Keratinocyte (primary cell): ENCODE measurements at regions not wholly inside any gene's neighbourhood (a gene's known extent, or its start where the extent isn't known, plus 50 kb on each side); places are given as distances from the start of the nearest gene placed in this dataset.

Experiments
- CTCF ChIP-seq, 3 experiments: IDR thresholded peaks in 1 of 3; conservative IDR thresholded peaks in 1 of 3; optimal IDR thresholded peaks in 1 of 3; 2 replicates in 2 of 3; 3 replicates in 1 of 3; pipeline versions ENCODE3 to v1.5.1; 2011; ENCODE audit warnings: low read length in 3 of 3, mild to moderate bottlenecking in 3 of 3, moderate library complexity in 2 of 3, control low read depth in 1 of 3, inconsistent platforms in 1 of 3; ENCODE audit not compliant: insufficient read depth in 2 of 3; ENCODE audit errors: extremely low read depth in 1 of 3
- EZH2 ChIP-seq: IDR thresholded peaks from one replicate; pipeline ENCODE4 v1.6.1; 2012; ENCODE audit warnings: inconsistent platforms, mild to moderate bottlenecking, low read length, moderate library complexity

DNA sequence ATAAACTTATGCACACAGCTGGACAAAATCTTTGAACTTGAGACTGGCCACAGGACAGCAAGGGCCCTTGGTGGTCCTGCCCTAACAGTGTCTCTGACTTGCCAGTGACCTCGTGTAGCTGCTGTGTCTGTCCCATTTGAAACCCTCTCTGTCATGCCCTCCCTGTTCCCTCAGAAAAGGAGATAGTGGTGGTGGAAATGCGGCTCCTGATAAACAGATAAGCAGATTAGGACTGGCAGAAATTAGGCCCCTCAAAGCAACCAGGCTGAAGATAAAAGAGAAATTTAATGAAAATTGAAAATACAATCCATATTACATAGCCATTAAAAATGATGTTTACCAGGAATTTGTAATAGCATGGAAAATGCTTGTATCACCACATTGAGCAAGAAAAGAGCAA is 136.6 kb upstream of the ATP6AP2 start:
- no peak for TF ChIP-seq CTCF (optimal IDR thresholded peaks at IDR 0.05 in 1 of 3, IDR thresholded peaks at IDR 0.05 in 1 of 3, conservative IDR thresholded peaks at IDR 0.05 in 1 of 3; ENCODE audit: extremely low read depth in 1 of 3, insufficient read depth in 2 of 3, low read length in 3 of 3)
- TF ChIP-seq EZH2: no peak
